ENCODE measurements at regions not wholly inside any gene's neighbourhood (a gene's known extent, or its start where the extent isn't known, plus 50 kb on each side); places are given as distances from the start of the nearest gene placed in this dataset.
"Not testable (repeated sequence)": the region's sequence is repeated elsewhere in the genome, so short reads cannot be mapped to it uniquely, and the experiment has no call there.

DNA sequence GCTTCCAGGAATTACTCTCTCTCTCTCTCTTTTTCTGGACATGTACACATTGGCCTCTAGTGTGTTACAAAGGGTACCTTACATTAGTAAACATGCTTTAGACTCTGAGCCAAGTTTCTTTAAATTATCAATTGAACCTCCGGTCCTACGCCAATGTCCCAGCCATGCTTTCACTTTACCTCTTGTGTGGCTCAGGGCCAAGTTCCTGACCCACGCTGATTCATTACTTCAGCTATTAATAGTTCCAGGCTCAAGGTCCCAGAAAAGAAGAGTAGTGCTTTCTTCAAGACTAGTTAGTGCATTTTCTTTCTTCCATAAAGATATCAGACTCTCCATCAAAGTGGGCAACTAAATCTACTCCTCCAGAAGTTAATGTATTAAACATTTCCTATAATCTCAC is 195.5 kb downstream of the CDY1 start:
- intact Hi-C loops (cut with micrococcal nuclease); DNase-seq: not testable (repeated sequence)
- peak; percentile 60 for ATAC-seq

DNA sequence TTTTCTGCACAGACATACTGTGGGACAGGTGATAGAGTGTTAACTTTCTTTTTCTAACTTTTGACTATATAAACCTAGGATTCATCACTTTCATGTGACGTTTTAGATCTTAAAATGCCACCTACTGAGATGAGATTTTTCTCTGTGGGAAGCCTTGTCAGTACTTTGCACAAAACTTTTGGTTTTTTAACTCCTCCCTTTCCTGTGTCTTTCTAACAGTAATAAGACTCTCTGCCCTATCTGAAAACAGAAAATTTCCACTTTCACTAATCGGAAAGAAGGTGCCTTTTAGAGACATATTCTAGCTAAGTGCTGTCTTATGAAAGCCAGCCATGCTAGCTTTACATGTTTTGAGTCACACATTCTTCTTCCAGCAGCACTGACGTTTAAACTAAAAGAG is 197.1 kb downstream of the CDY1 start:
- DNase-seq; ATAC-seq; intact Hi-C loops (cut with micrococcal nuclease): not testable (repeated sequence)

DNA sequence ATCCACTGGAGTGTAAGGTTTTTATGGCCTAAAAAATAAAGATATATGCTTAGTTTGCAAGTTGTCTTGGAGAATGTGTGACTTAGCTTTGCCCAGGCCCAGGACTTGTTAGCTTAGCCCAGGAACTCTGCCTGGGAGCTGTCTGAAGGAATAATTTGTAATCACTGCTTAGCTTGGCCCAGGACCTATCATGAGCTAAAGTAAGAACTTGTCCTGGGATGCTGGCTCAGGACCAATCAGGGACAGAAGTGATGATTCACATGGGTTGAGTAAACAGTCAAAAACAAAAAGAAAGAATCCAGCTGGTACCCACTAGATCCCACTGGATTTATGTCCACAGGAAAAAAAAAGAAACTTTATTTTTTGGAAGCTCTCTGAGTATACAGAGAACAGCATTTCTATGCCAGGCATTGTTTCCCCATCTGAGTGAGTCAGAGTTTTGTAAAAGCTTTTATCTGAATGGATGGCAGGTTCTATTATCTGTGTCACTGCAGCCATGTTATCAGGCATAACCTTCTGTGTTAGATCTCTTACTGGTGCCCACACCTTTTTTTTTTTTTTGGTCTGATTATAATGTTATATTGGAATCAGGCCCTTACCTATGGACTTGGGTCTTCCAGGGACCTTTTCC is 199.9 kb downstream of the CDY1 start:
- intact Hi-C loops (cut with micrococcal nuclease): not testable (repeated sequence)
- ATAC-seq: peak; percentile 96

DNA sequence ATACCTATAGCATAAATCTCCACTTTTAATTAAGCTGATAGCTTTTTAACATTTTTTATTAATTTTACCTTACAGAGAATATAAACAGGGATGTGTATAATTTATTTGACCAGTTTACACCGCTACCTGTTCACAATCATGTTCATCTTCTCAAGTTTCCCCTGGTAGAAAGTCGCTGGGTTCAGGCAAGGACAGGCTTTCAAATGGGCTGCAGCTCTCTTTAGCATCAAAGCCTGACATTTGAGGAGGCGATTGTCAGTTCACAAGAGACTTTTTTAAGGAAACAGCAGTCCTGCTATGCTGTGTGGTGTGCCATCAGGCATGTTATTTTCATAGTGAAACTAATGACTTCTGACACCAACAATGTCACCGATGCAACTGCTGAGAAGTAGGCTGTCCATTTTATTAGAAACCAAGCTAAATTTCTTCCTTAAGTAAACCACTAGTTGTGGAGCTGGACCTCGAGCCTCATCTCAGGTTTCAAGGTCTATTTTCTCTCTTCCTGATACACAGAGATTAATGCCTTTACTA is 204.0 kb downstream of the CDY1 start:
- ATAC-seq; intact Hi-C loops (cut with micrococcal nuclease); DNase-seq: not testable (repeated sequence)

More for the DNA sequence above, 199.9 kb downstream of the CDY1 start:
- not testable (repeated sequence) for DNase-seq

DNA sequence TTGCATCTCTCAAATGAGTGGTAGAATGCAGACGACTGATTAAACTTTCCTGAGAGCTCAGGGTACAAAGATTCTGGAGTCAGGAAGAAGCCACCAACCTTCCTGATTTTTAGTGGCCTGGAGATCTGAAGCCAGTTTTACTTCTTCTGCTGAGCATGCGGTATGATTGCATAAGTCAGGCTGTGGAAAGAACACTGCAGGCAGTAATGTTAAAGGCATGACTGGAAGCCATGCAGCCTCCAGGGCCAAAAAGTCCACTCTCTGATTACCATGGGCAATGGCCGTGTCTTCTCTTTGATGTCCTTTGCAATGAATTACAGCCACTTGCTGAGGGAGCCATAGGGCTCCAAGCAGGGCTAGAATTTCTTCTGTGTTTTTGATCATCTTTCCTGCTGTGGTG is 218.0 kb downstream of the CDY1 start:
- DNase-seq; intact Hi-C loops (cut with micrococcal nuclease); ATAC-seq: not testable (repeated sequence)

DNA sequence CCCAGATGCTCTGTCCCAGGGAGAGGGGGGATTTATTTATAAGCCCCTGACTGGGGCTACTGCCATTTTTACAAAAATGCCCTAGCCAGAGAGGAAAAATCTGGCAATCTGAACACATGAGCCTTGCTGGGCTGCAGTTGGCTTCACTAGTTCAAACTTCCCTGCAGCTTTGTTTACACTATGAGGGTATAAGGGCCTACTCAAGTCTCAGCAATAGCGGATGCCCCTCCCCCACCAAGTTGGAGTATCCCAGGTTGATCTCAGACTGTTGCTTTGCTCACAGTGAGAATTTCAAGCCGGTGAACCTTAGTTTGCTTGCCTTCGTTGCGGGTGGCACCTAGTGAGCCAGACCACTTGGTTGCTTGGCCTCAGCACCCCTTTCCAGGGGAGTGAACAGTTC is 246.6 kb downstream of the CDY1 start:
- ATAC-seq; intact Hi-C loops (cut with micrococcal nuclease); DNase-seq: not testable (repeated sequence)

DNA sequence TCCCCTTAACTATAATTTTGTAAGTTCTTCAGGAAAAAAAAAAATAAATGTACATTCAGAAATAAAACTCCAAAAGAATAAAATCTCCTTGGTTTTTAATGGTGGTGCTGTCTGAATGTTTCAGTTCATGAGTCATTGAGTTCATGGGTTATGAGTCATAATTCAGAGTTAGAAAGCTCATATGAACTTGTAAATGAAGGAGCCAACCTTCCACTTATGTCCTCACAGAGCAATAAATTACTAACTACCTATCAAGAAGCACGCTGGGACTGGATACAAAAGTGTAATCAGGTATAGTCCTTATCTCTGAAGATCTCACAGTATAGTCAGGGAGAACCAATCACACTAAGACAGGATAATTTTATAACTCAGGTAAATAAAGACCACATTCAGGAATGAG is 257.1 kb downstream of the CDY1 start:
- ATAC-seq, DNase-seq: not testable (repeated sequence)

DNA sequence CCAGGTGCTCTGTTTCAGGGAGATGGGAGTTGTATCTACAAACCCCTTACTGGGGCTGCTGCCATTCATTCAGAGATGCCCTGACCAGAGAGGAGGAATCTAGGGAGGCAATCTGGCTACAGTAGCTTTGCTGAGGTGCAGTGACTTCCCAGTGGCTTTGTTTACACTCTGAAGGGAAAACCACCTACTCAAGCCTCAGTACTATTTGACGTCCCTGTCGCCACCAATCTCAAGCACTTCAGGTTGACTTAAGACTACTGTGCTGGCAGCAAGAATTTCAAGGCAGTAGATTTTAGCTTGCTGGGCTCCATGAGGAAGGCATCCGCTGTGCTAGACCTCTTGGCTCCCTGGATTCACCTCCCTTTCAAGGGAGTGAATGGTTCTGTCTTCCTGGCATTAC is 299.1 kb downstream of the CDY1 start:
- DNase-seq; intact Hi-C loops (cut with micrococcal nuclease); ATAC-seq: not testable (repeated sequence)

More for the DNA sequence above, 257.1 kb downstream of the CDY1 start:
- intact Hi-C loops (cut with micrococcal nuclease): not testable (repeated sequence)

Data from left ventricle myocardium superior (tissue), 1 donor.